ENCODE measurements at regions not wholly inside any gene's neighbourhood (a gene's known extent, or its start where the extent isn't known, plus 50 kb on each side); places are given as distances from the start of the nearest gene placed in this dataset.

GRCh38 chr18:71689416-71690160, 854.6 kb downstream of the CBLN2 start:
- DNase-seq = no peak

GRCh38 chr18:71682591-71682990, 861.6 kb downstream of the CBLN2 start:
- DNase-seq = no peak

GRCh38 chr18:71678144-71678543, 866.0 kb downstream of the CBLN2 start:
- DNase-seq = no peak

DNA sequence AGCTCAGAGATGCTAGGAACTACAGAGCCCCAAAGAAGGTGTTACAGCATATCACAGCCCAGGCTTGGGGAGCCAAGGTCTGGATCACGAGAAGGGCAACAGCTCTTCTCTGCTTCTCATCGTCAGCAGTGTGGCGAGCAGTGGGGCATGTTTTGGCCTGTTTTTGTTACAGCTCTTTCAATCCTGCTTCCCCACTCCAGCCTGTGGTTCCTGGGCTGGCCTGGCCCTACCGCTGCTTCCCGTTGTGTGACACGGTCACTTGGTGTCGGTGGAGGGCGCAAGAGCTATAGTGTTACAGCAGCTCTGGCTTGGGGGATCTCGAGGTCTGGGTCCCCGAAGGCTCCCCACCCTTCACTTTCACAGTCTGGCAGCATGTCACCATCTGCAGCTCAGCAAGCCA, 870.2 kb downstream of the CBLN2 start:
- DNase-seq = no peak

DNA sequence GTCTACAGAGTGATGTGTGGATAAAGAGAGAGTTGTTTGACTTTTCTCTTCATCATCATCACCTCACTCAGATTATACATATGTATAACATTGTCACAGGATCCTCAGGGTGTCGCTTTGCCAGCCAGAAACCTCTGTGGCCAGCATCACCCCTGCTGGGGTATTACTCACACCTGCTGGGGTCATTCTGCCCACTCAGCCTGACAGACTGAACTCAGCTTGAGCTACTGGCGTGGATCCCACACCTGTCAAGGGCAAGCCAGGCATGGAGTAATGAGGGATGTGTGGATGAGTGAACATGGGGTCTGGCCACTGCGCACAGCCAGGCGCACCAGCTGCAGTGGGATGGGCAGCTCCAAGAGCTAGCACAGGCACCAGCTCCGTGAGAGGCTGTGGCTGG, 870.6 kb downstream of the CBLN2 start:
- DNase-seq = no peak

GRCh38 chr18:71666481-71666880, 877.7 kb downstream of the CBLN2 start:
- no peak for DNase-seq

DNA sequence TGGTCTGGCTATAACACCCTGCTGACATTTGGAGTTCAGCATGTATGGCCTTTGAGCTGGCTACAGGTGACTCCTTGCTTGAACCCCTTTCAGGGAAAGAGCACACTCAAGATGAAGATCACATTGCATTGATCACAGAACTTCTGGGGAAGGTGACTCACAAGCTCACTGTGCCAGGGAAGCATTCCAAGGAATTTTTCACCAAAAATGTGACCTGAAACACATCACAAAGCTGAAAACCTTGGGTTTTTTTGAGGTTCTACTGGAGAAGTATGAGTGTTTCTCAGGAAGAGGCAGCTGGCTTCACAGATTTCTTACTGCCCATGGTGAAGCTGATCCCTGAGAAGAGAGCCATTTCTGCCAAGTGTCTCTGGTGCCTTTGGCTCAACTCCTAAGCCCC, 879.0 kb downstream of the CBLN2 start:
- DNase-seq = no peak

DNA sequence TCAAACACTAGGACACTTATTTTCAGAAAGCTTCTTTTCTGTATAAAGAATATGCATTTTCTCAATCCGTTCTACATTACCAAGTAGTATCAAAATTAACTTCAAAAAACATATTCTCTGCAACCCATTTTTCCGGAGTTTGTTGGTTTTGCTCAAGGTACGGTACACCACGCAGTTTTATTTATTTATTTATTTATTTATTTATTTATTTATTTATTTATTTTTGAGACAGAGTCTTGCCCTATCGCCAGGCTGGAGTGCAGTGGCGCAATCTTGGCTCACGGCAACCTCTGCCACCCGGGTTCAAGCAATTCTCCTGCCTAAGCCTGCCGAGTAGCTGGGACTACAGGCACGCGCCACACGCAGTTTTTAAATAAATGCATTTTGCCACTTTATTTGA, 900.3 kb downstream of the CBLN2 start:
- no peak for DNase-seq

GRCh38 chr18:71630696-71631095, 913.4 kb downstream of the CBLN2 start:
- DNase-seq = no peak

- no peak for DNase-seq
These were observed 918.5 kb downstream of the CBLN2 start for GRCh38 chr18:71625556-71626090.

DNA sequence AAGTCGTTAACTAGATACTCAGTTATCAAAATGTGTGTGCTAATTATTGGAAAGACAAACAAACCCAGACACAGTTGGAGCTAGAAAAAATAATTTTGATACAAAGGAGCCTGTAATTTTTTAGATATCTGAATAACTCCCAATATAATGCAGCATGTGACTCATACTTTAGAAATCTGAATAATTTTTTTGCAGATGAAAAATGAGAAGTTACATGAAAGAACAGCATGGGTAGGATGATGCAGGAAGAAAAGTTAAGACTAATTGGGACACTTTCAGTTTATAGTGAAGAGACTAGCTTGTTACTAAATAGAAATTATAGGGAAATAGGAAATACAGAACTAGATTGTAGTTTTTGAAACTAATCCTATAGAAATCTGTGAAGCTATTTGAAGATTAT, 945.8 kb downstream of the CBLN2 start:
- DNase-seq = no peak

DNA sequence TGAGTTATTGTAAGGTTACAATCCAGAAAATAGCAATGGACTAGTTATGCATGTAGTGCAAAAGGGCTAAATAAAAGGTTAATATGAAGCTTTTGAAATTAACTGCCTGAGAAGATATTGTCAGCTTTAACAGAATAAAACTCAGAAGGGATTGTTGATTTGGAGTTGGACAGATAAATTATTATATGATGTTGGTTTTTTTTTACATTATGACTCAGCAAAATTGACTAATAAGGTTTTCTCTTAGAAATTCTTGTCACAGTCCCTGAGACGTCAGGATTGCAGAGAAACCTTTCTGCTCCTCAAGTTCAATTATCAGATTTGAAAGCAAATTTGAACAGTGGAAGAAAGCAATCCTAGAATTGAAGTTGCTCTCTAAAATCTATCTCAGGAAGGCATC, 946.9 kb downstream of the CBLN2 start:
- no peak for DNase-seq

DNA sequence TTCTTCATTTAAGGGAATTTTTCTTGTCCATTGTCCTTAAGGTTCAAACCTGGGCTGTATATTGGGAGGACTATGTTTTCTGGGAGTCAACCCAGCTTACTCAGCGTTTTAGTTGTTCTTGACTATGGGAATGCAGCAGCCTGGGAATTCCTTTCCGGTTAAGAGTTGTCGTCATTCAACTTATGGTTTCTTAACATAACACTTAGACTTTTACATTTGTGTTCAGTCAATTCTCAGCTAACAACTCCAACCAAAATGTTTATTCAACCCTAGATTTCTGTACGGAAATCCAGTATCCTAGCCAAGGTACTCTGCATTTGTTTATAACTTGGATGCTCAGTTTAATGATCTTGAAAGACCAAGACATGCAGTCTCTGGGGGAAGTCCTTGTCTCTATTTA, 960.9 kb downstream of the CBLN2 start:
- no peak for DNase-seq

GRCh38 chr18:71554686-71555085, 989.5 kb downstream of the CBLN2 start:
- DNase-seq = no peak

- no peak for DNase-seq
These were observed 1002.5 kb downstream of the CBLN2 start for GRCh38 chr18:71541643-71542042.

DNA sequence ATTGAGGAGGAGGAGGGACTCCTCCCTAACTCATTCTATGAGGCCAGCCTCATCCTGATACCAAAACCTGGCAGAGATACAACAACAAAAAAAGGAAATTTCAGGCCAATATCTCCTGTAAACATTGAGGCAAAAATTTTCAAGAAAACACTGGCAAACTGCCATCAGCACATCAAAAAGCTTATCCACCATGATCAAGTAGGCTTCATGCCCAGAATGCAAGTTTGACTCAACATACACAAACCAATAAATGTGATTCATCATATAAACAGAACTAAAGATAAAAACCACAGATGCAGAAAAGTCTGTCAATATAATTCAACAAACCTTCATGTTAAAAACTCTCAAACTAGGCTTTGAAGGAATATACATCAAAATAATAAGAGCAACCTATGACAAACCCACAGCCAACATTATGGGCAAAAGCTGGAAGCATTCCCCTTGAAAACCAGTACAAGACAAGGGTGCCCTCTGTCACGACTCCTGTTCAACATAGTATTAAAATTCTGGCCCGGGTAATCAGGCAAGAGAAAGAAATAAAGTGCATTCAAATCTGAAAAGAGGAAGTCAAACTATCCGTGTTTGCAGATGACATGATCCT, 1014.3 kb downstream of the CBLN2 start:
- DNase-seq = no peak

GRCh38 chr18:71523483-71524435, 1020.4 kb downstream of the CBLN2 start:
- no peak for DNase-seq

DNA sequence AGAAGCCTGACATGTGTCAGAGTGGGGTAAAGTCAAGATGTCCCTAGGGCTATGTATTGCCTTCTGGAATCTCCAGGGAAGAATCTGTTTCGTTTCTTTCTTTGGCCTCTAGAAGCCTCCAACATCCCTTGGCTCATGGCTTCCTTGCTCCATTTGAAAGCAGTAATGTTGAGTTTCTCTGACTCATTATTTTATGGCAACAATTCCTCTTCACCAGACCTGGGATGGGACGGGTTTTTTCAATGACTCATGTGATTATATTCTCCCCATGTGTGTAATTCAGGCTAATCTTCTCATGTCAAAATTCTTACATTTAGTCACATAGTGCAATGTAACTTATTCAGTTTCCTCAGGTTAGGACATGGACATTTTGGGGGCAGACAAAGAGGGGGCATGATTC, 1038.6 kb downstream of the CBLN2 start:
- DNase-seq = no peak

DNA sequence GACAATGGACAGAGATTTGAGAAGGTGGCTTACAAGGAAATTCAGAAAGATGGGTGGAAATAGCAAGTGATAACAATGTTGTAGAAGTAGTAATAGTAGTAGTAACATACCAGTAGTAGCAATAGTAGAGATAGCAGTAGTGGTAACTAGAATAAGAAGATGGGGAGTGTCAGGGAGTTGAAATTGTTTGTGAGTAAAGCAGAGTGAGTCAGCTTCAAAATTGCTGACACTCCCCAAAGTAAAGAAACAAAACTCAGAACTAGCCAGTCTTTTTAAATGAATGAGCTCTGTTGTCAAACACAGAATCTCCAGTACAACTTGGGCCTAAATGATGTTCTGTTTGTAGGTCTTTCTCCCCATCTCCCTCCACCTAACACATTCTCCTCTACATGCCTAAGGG, 1040.9 kb downstream of the CBLN2 start:
- DNase-seq = no peak

GRCh38 chr18:71485611-71486010, 1058.5 kb downstream of the CBLN2 start:
- no peak for DNase-seq

DNA sequence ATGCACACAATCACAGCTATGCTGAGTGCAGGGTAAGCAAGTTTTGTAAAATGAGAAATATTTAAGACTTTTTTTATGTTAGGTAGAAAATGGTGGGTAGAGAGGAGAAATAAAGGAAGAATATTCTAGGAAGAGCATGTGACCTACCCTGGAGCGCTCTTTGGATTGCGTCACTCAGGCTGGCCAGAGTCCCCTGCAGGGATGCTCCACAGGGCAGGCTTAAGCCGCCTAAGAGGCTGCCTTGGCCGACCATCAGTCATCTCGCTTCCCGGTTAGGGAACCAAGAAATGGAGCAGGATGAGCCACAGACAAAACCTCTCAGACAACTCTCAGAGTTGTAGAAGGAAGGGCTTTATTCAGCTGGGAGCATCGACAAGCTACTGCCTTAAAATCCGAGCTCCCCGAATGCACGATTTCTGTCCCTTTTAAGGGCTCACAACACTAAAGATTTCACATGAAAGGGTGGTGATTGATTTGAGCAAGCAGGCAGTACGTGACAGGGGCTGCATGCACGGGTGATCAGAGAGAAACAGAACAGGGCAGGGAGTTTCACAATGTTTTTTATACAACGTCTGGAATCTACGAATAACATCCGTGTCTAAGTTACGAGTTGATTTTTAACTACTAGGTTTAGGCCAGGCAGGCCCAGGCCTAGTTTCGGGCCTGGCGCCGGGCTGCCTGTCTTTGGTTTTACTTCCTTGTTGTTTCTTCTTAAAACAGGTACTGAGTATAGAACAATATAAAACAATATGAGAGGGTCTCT, 1072.0 kb downstream of the CBLN2 start:
- no peak for DNase-seq

DNA sequence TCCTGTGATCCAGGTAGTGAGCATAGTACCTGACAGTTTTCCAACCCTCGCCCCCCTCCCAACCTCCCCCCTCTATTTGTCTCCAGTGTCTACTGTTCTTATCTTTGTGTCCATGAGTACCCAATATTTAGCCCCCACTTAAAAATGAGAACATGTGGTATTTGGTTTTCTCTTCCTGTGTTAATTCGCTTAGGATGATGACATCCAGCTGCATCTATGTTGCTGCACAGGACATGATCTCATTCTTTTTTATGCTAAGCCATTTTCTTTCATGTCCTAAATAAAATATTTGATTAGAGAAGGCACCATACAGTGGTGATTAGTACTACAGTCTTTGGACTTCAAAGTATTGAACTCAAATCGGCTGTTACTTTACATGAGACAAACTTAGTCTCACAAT, 1087.9 kb downstream of the CBLN2 start:
- DNase-seq = no peak

GRCh38 chr18:71450257-71450656, 1093.9 kb downstream of the CBLN2 start:
- no peak for DNase-seq

All from NCI-H2107 (cell line).